ENCODE measurements at regions not wholly inside any gene's neighbourhood (a gene's known extent, or its start where the extent isn't known, plus 50 kb on each side); places are given as distances from the start of the nearest gene placed in this dataset.

DNA sequence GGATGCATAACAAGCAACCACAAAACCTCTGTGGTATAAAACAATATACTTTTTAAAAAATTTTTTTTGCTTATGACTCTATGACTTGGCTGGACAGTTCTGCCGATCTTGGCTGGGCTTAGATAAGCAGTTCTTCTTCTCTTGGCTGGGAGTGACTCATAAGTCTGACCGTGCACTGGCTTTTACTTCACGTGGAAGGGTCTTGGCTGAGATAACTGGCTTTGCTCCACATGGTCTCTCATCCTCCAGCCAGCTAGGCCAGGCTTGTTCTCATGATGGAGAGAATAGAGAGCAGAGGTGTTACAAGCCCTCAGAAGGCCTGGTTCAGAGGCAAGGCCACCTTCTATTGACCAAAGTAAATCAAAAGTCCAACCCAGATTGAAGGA, 178.9 kb upstream of the SERPINE2 start:
- WGBS (ENCODE audit: insufficient coverage, insufficient replicate concordance, low lambda C conversion rate, missing lambda C conversion rate) = 11% methylated on average over 3 of the region's 3 CpGs
- ChIA-PET POLR2A (no interaction called here), CTCF (interaction anchor here (1.4 kb wide), 1 partner anchor 151 kb away, joined by 3 read pairs; no protein-coding TSS in a partner anchor)

More for the DNA sequence above, 178.9 kb upstream of the SERPINE2 start:
- H3K27me3 ChIP-seq (replicated peaks in 1 of 2; ENCODE audit: control insufficient read depth in 2 of 2, insufficient read depth in 2 of 2, low read length in 1 of 2) = no peaks in the 10 kb centered on the region
- FAIRE-seq (no peak), ATAC-seq (no peak), DNase-seq (ENCODE audit: low read depth, low spot score) (no peak)
- no peaks in the 10 kb centered on the region for H3K9me3 ChIP-seq (replicated peaks; ENCODE audit: control insufficient read depth, insufficient read depth, low read length)
- ChIA-PET SMC1A (ENCODE audit: uncharacterized antibody, unreplicated experiment) (no interaction called here), RAD21 (ENCODE audit: unreplicated experiment) (no interaction called here)
- no peak overlapping the region for H2AFZ ChIP-seq (ENCODE audit: control insufficient read depth, low read depth, low read length)
- H3K79me2 ChIP-seq (ENCODE audit: control insufficient read depth, insufficient read depth, low read length) = no peaks in the 10 kb centered on the region
- no peaks in the 10 kb centered on the region for H3K4me1 ChIP-seq (ENCODE audit: control insufficient read depth, insufficient read depth, low read length)
- no peak overlapping the region for H3K27ac ChIP-seq (ENCODE audit: control insufficient read depth, insufficient read depth)
- BruUV-seq (replicated peaks) = no TSS peak
- no peak overlapping the region for H3K4me2 ChIP-seq (ENCODE audit: control insufficient read depth, insufficient read depth)
- in situ Hi-C loops (cut with MboI) = no loop called here
- no peaks in the 10 kb centered on the region for H3K36me3 ChIP-seq (ENCODE audit: control insufficient read depth in 2 of 2, insufficient read depth in 2 of 2, low read length in 1 of 2)
- H3K4me3 ChIP-seq = no peak overlapping the region
- H4K20me1 ChIP-seq (ENCODE audit: control insufficient read depth, insufficient read depth) = no peaks in the 10 kb centered on the region
- TF ChIP-seq HDGF (IDR thresholded peaks at IDR 0.05) = no peak
- TF ChIP-seq IRF4 (IDR thresholded peaks at IDR 0.05; ENCODE audit: low read depth, low read length) = no peak
- TF ChIP-seq, protein P1, sequence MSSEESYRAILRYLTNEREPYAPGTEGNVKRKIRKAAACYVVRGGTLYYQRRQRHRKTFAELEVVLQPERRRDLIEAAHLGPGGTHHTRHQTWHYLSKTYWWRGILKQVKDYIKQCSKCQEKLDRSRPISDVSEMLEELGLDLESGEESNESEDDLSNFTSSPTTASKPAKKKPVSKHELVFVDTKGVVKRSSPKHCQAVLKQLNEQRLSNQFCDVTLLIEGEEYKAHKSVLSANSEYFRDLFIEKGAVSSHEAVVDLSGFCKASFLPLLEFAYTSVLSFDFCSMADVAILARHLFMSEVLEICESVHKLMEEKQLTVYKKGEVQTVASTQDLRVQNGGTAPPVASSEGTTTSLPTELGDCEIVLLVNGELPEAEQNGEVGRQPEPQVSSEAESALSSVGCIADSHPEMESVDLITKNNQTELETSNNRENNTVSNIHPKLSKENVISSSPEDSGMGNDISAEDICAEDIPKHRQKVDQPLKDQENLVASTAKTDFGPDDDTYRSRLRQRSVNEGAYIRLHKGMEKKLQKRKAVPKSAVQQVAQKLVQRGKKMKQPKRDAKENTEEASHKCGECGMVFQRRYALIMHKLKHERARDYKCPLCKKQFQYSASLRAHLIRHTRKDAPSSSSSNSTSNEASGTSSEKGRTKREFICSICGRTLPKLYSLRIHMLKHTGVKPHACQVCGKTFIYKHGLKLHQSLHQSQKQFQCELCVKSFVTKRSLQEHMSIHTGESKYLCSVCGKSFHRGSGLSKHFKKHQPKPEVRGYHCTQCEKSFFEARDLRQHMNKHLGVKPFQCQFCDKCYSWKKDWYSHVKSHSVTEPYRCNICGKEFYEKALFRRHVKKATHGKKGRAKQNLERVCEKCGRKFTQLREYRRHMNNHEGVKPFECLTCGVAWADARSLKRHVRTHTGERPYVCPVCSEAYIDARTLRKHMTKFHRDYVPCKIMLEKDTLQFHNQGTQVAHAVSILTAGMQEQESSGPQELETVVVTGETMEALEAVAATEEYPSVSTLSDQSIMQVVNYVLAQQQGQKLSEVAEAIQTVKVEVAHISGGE (CRISPR knock-in tag; IDR thresholded peaks at IDR 0.05) = no peak
- no peak overlapping the region for H3K9ac ChIP-seq (ENCODE audit: control insufficient read depth, insufficient read depth, low read length)
- intact Hi-C loops (cut with micrococcal nuclease; ENCODE audit: unreplicated experiment) = no loop called here

Data from GM12878 (cell line).